CD4-positive, alpha-beta memory T cell (primary cell): ENCODE measurements at regions not wholly inside any gene's neighbourhood (a gene's known extent, or its start where the extent isn't known, plus 50 kb on each side); places are given as distances from the start of the nearest gene placed in this dataset.

Experiments
- CTCF ChIA-PET: fragments of 350-600 bp; sonication (Branson Sonifier 250); formaldehyde crosslinking; loops from one replicate; lab custom pipeline; 2021; ENCODE audit warnings: inconsistent platforms; ENCODE audit not compliant: partially characterized antibody; lab: Charles Lee
- POLR2A ChIA-PET: fragments of 350-600 bp; sonication (Branson Sonifier 250); formaldehyde crosslinking; loops from one replicate; lab custom pipeline; 2021; ENCODE audit not compliant: partially characterized antibody; lab: Charles Lee
- DNase-seq, 5 donors: peaks; one replicate each; pipeline versions ENCODE4 v3.0.0 to v3.0.0-alpha.2; 2020 to 2022; ENCODE audit warnings: mixed read lengths in 1 of 5
- H3K27ac ChIP-seq: one replicate; pipeline ENCODE4 v1.7.0; 2013; ENCODE audit warnings: low read depth, low read length
- H3K27me3 ChIP-seq: 2 replicates; pipeline ENCODE4 v1.7.0; 2013; ENCODE audit warnings: mild to moderate bottlenecking, low read length, moderate library complexity; ENCODE audit not compliant: insufficient read depth
- H3K36me3 ChIP-seq: 2 replicates; pipeline ENCODE4 v1.7.0; 2013; ENCODE audit warnings: mild to moderate bottlenecking, low read length, moderate library complexity; ENCODE audit not compliant: insufficient read depth
- H3K4me1 ChIP-seq: 2 replicates; pipeline ENCODE4 v1.7.0; 2013; ENCODE audit warnings: mild to moderate bottlenecking, low read length, moderate library complexity; ENCODE audit not compliant: insufficient read depth
- H3K4me3 ChIP-seq, 2 donors: one replicate each; pipeline ENCODE4 v1.7.0; 2013; ENCODE audit warnings: low read length in 2 of 2, mild to moderate bottlenecking in 1 of 2
- H3K9me3 ChIP-seq, 2 donors: one replicate each; pipeline ENCODE4 v1.7.0; 2013; ENCODE audit warnings: low read length in 2 of 2, control low read depth in 1 of 2; ENCODE audit not compliant: control insufficient read depth in 1 of 2
- H3K27ac Mint-ChIP-seq, 7 donors: one replicate each; pipeline ENCODE4 v1.8.0; 2020 to 2021; ENCODE audit warnings: mixed read lengths in 7 of 7, mild to moderate bottlenecking in 6 of 7, inconsistent platforms in 3 of 7, moderate library complexity in 3 of 7
- H3K27me3 Mint-ChIP-seq, 2 donors: one replicate each; pipeline ENCODE4 v1.8.0; 2020 to 2021; ENCODE audit warnings: mixed read lengths in 2 of 2
- H3K36me3 Mint-ChIP-seq, 2 donors: one replicate each; pipeline ENCODE4 v1.8.0; 2020 to 2021; ENCODE audit warnings: mixed read lengths in 2 of 2, inconsistent platforms in 1 of 2, mild to moderate bottlenecking in 1 of 2
- H3K4me1 Mint-ChIP-seq, 4 donors: one replicate each; pipeline ENCODE4 v1.8.0; 2020 to 2021; ENCODE audit warnings: mixed read lengths in 4 of 4, mild to moderate bottlenecking in 1 of 4
- H3K4me3 Mint-ChIP-seq, 8 donors: one replicate each; pipeline ENCODE4 v1.8.0; 2020 to 2021; ENCODE audit warnings: mixed read lengths in 8 of 8, mild to moderate bottlenecking in 7 of 8, moderate library complexity in 6 of 8, inconsistent platforms in 3 of 8
- H3K9me3 Mint-ChIP-seq, 8 donors: one replicate each; pipeline ENCODE4 v1.8.0; 2020 to 2021; ENCODE audit warnings: mixed read lengths in 8 of 8, mild to moderate bottlenecking in 5 of 8, inconsistent platforms in 3 of 8, moderate library complexity in 1 of 8
- intact Hi-C: fragments of 100-400 bp; cut with micrococcal nuclease; formaldehyde crosslinking; loops from one replicate; pipeline ENCODE4 v1.15.1; 2023

DNA sequence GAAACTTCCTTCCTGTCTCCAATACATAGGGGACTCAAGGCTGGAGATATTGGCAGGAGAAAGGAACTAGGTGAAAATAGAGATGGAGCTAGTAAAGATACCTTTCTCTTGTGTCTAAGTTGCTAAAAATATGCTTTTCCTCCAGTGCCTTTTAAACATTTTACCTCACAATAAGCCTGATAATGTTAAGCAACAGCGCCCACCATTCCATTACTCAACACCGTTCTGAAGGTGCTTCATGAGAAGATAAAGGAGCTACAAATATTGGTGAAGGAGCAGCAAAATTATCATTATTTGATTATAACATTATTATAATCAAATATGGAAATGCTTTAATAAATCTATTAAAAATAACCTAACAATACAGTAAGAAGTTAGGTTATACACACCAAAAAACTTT, 83.6 kb upstream of the BARX2 start:
- no peaks in the 10 kb centered on the region for H3K4me1 Mint-ChIP-seq
- no peaks in the 10 kb centered on the region for H3K36me3 Mint-ChIP-seq
- CTCF ChIA-PET: no interaction called here

DNA sequence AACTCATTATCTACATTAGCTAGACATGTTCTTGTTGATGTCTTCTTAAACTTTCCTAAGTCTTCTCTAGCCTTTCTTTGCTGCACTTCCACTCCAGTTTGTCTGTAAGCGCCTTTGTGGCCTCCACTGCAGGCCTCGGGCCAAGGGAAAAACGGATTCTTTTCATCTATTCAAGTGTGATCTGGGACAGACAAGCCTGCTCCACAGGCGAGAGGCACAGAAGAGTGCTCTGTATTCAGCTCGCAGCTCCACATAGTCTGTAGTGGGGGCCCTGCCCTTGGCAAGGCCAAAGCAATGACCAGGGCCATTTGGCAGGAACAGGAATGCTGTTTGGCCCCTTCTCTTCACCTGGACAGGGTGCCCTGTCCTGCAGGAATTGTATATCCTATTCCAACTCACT, 84.1 kb upstream of the BARX2 start:
- ChIA-PET POLR2A (no interaction called here), CTCF (no interaction called here)

More for the DNA sequence above, 83.6 kb upstream of the BARX2 start:
- Histone ChIP-seq H3K36me3 (no peaks in the 10 kb centered on the region), H3K4me1 (no peaks in the 10 kb centered on the region), H3K27me3 (no peaks in the 10 kb centered on the region), H3K9me3 (no peaks in the 10 kb centered on the region), H3K27ac (no peak overlapping the region), H3K4me3 (no peak overlapping the region)
- Mint-ChIP-seq H3K9me3 (peaks cover 0 to 2% (median 0%) of the 10 kb centered on the region in 8 donors), H3K4me3 (no peak overlapping the region), H3K27me3 (peaks cover 17 to 29% of the 10 kb centered on the region in 2 donors), H3K27ac (no peak overlapping the region)
- POLR2A ChIA-PET: no interaction called here
- intact Hi-C loops: no loop called here
- DNase-seq: no peak

DNA sequence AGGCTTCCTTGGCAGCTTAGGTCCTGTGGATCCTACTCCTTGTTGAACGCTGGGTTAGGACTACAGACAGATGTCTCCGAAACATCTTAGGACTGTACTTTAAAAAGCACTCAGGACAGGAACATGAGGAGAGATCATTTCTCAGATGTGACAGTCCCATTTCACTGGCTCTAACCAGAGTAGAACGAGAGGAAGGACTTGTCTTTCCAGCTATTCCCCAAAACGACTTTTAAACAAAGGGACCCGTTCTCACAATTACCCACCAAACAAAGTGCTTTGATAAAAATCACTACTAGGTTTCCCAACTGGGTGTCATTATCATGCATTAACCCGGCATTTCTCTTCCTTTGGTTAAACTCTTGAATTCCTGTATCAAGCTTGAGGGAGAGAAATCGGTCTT, 84.7 kb upstream of the BARX2 start:
- H3K4me1 Mint-ChIP-seq: no peaks in the 10 kb centered on the region
- no peak overlapping the region for H3K4me3 ChIP-seq
- H3K4me1 ChIP-seq: no peaks in the 10 kb centered on the region
- no peak overlapping the region for H3K4me3 Mint-ChIP-seq
- no peak for DNase-seq
- H3K36me3 Mint-ChIP-seq: no peaks in the 10 kb centered on the region
- ChIA-PET POLR2A (no interaction called here), CTCF (no interaction called here)
- no peaks in the 10 kb centered on the region for H3K9me3 ChIP-seq
- no peak overlapping the region for H3K27ac ChIP-seq
- H3K27me3 Mint-ChIP-seq: peaks cover 22 to 27% of the 10 kb centered on the region in 2 donors
- peaks cover 0 to 2% (median 0%) of the 10 kb centered on the region in 8 donors for H3K9me3 Mint-ChIP-seq
- H3K27ac Mint-ChIP-seq: no peak overlapping the region
- intact Hi-C loops: no loop called here
- no peaks in the 10 kb centered on the region for H3K27me3 ChIP-seq
- no peaks in the 10 kb centered on the region for H3K36me3 ChIP-seq

More for the DNA sequence above, 84.1 kb upstream of the BARX2 start:
- Mint-ChIP-seq H3K27me3 (peaks cover 19 to 32% of the 10 kb centered on the region in 2 donors), H3K27ac (no peak overlapping the region), H3K4me3 (no peak overlapping the region), H3K9me3 (peaks cover 0 to 2% (median 0%) of the 10 kb centered on the region in 8 donors), H3K4me1 (no peaks in the 10 kb centered on the region), H3K36me3 (no peaks in the 10 kb centered on the region)
- H3K9me3 ChIP-seq: no peaks in the 10 kb centered on the region
- no peak overlapping the region for H3K27ac ChIP-seq
- no peak overlapping the region for H3K4me3 ChIP-seq
- H3K4me1 ChIP-seq: no peaks in the 10 kb centered on the region
- H3K27me3 ChIP-seq: no peaks in the 10 kb centered on the region
- no peaks in the 10 kb centered on the region for H3K36me3 ChIP-seq
- no peak for DNase-seq
- intact Hi-C loops: no loop called here

DNA sequence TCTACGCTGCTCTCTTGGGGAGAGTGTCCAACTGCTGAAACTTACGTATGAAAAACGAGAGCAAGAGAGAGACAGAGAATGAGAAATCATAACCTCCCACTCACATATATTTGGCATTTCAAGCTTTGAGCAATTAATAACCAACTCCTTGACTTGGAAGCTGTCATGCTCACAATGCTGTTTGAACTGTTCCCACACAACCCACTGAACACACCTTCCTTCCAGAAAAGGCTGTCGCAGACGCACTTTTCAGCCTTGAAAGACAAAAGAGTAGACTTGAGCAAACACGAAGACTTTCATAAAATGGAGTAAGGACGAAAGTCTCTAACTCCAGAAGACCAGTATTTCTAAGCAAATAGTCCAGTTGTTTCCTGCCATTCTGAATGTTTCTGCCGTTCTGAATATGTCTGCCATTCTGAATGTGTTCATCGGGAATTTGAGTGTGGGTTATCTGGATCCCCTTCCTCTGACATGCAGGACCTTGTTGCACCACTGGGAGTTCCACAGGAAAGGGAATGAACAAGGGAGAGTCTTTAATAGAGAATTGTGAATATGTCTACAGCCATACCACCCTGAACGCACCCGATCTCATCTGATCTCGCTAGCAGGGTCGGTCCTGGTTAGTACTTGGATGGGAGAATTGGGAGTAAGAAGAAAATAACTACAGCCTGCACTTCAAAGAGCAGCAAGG, 86.2 kb upstream of the BARX2 start:
- no peaks in the 10 kb centered on the region for H3K4me1 Mint-ChIP-seq
- POLR2A ChIA-PET: interaction anchor here (0.6 kb wide), 1 partner anchor 28 kb away, joined by 3 read pairs; no protein-coding TSS in a partner anchor
- H3K4me1 ChIP-seq: no peaks in the 10 kb centered on the region
- peaks cover 0 to 2% (median 0%) of the 10 kb centered on the region in 8 donors for H3K9me3 Mint-ChIP-seq
- H3K27me3 Mint-ChIP-seq: peaks cover 22 to 23% of the 10 kb centered on the region in 2 donors
- intact Hi-C loops: no loop called here
- DNase-seq: no peak
- no peak overlapping the region for H3K27ac Mint-ChIP-seq
- no peak overlapping the region for H3K27ac ChIP-seq
- no peaks in the 10 kb centered on the region for H3K27me3 ChIP-seq
- H3K4me3 ChIP-seq: no peak overlapping the region
- no peak overlapping the region for H3K4me3 Mint-ChIP-seq
- no peaks in the 10 kb centered on the region for H3K9me3 ChIP-seq
- H3K36me3 ChIP-seq: no peaks in the 10 kb centered on the region
- H3K36me3 Mint-ChIP-seq: no peaks in the 10 kb centered on the region
- CTCF ChIA-PET: no interaction called here

DNA sequence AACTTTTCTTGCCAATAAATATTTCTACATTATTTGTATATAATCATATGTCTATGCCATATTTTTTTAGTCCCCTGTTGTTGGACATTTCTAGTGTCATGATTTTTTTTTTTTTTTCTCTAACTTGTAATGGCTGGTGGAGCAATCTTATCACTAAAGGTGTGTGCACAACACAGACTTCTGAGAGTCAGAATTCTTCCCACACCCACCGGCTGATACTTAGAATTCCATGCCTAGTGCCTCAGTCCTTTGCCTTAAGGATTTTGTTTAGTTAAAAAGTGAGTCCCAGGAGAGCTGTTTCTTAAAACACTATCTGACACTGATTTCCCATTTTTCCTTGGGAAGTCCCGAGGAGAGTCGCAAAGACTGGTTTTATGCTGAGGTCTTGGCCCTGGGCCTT, 87.7 kb upstream of the BARX2 start:
- Histone ChIP-seq H3K27ac (no peak overlapping the region), H3K9me3 (no peaks in the 10 kb centered on the region), H3K4me1 (no peaks in the 10 kb centered on the region), H3K36me3 (no peaks in the 10 kb centered on the region), H3K27me3 (no peaks in the 10 kb centered on the region), H3K4me3 (no peak overlapping the region)
- H3K9me3 Mint-ChIP-seq: peaks cover 0 to 2% (median 0%) of the 10 kb centered on the region in 8 donors
- intact Hi-C loops: no loop called here
- POLR2A ChIA-PET: no interaction called here
- H3K27me3 Mint-ChIP-seq: peaks cover 22 to 24% of the 10 kb centered on the region in 2 donors
- H3K36me3 Mint-ChIP-seq: no peaks in the 10 kb centered on the region
- no peak for DNase-seq
- H3K4me1 Mint-ChIP-seq: peaks cover 0 to 1% (median under 1%) of the 10 kb centered on the region in 4 donors
- CTCF ChIA-PET: no interaction called here
- no peak overlapping the region for H3K27ac Mint-ChIP-seq
- H3K4me3 Mint-ChIP-seq: no peak overlapping the region

DNA sequence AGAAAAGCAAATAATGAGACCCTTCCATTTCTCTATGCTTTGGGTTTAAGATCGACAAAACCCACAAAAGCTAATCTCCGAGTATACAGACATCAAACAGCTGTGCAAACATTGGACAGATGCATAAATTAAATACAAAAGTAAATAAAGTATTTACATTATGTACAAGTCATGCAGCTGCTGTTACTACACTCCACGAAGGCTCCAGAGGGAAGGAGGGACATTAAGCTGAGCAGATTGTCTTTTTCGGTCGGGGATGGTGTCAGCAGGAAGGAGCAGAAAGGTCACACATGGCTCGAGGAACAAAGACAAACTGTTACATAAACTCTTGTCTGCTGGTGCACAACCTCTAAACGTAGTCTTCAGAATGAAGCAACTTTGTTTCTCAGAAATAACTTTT, 88.8 kb upstream of the BARX2 start:
- DNase-seq: no peak
- Histone ChIP-seq H3K4me3 (no peak overlapping the region), H3K27ac (no peak overlapping the region), H3K27me3 (no peaks in the 10 kb centered on the region), H3K4me1 (no peaks in the 10 kb centered on the region), H3K36me3 (no peaks in the 10 kb centered on the region), H3K9me3 (no peaks in the 10 kb centered on the region)
- intact Hi-C loops: no loop called here
- Mint-ChIP-seq H3K27ac (no peak overlapping the region), H3K27me3 (peaks cover 22 to 26% of the 10 kb centered on the region in 2 donors), H3K36me3 (no peaks in the 10 kb centered on the region), H3K4me3 (no peak overlapping the region), H3K4me1 (peaks cover 0 to 1% (median under 1%) of the 10 kb centered on the region in 4 donors), H3K9me3 (peaks cover 0 to 2% (median 0%) of the 10 kb centered on the region in 8 donors)
- CTCF ChIA-PET: no interaction called here
- POLR2A ChIA-PET: no interaction called here

DNA sequence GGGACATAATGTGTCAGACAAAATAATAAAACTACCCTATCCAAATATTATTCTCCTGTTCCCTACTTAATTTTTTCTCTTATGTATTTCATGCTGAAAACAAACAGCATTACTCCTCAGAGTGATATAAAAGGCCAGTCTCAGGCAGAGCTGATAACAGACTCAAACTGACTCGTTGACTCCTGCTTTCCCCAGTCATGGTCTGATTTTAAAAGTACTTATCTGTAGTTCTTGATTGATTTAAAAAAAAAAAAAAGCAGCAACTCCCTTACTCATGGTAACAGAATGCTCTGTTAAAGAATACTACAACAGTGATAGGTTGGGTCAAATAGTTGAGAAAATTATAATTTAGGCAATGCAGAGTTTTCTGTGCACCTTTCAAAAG, 90.3 kb upstream of the BARX2 start:
- Mint-ChIP-seq H3K9me3 (no peaks in the 10 kb centered on the region), H3K36me3 (peaks cover 0 to under 1% of the 10 kb centered on the region in 2 donors), H3K4me3 (no peak overlapping the region), H3K27me3 (peaks cover 16 to 24% of the 10 kb centered on the region in 2 donors), H3K4me1 (peaks cover 6 to 7% (median 6%) of the 10 kb centered on the region in 4 donors), H3K27ac (no peak overlapping the region)
- Histone ChIP-seq H3K4me1 (peaks cover 4% of the 10 kb centered on the region), H3K9me3 (no peaks in the 10 kb centered on the region), H3K27me3 (no peaks in the 10 kb centered on the region), H3K4me3 (no peak overlapping the region), H3K36me3 (no peaks in the 10 kb centered on the region), H3K27ac (no peak overlapping the region)
- CTCF ChIA-PET: no interaction called here
- DNase-seq: no peak
- intact Hi-C loops: no loop called here
- POLR2A ChIA-PET: no interaction called here
